Omental fat pad (tissue), 3 donors: ENCODE measurements at regions not wholly inside any gene's neighbourhood (a gene's known extent, or its start where the extent isn't known, plus 50 kb on each side); places are given as distances from the start of the nearest gene placed in this dataset.
"Not testable (repeated sequence)": the region's sequence is repeated elsewhere in the genome, so short reads cannot be mapped to it uniquely, and the experiment has no call there.

ENCODE experiments used
- ATAC-seq: fragments of 150-250 bp; one replicate; pipeline ENCODE4 v1.9.1; 2016; ENCODE audit warnings: mild to moderate bottlenecking, moderate library complexity; ENCODE audit not compliant: low FRiP score
- DNase-seq: peaks from one replicate; pipeline ENCODE4 v3.0.0-alpha.2; 2019; ENCODE audit warnings: low spot score
- CTCF ChIP-seq, 3 donors: fragments of 450-650 bp; IDR thresholded peaks; one replicate each; pipeline ENCODE4 v1.5.1; 2016 to 2017; ENCODE audit warnings: antibody characterized with exemption in 3 of 3, mild to moderate bottlenecking in 3 of 3, moderate library complexity in 2 of 3

- TF ChIP-seq CTCF (IDR thresholded peaks at IDR 0.05): no peak
- ATAC-seq: no peak
- no peak for DNase-seq
Measured at GRCh38 chr21:43286196-43286595, 117.4 kb downstream of the CRYAA start.

GRCh38 chr21:43284700-43285099 is 115.9 kb downstream of the CRYAA start:
- DNase-seq (no peak), ATAC-seq (no peak)
- TF ChIP-seq CTCF (IDR thresholded peaks at IDR 0.05): no peak

- no peak for TF ChIP-seq CTCF (IDR thresholded peaks at IDR 0.05)
- ATAC-seq (no peak), DNase-seq (no peak)
Measured at GRCh38 chr21:43284238-43284637, 115.4 kb downstream of the CRYAA start.

- not testable (repeated sequence) for DNase-seq, ATAC-seq
Measured at GRCh38 chr21:43283925-43284221, 115.1 kb downstream of the CRYAA start.

GRCh38 chr21:43283136-43283924 is 114.5 kb downstream of the CRYAA start:
- ATAC-seq: no peak
- TF ChIP-seq CTCF (IDR thresholded peaks at IDR 0.05): no peak
- no peak for DNase-seq

DNA sequence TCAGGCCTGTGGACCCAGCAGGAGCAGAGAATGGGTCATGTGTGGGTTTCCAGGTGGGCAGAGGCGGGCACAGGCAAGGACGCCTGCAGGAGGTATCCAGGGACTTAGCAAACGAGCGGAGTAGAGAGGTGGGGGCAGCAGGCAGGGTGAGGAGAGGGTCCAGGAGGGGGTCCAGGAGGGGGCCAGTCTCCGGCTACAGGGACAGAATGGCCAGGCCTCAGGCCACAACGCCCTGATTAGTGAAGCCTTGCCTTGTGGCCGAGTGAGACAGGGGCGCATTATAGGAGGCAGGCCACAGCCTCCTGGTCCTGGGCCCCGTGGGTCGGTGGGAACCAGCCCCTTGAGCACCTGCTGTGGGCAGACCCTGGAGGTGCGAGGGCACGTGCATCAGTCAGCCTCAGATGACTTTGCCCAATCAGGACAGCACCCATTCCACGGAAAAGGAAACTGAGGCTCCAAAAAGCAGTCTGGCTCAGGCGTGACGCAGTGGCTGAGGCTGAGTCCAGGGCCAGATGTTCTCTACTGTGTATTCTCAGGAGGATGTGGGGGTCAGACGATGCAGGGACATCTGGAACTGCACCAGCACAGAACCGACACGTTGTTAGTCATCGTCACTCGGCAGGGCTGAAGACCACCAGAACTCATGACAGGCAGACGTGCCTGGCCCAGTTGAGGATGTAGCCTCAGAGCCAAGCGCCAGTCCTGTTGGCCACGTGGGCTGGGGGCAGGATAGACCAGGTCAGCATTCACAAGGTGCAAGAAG is 113.7 kb downstream of the CRYAA start:
- no peak for TF ChIP-seq CTCF (IDR thresholded peaks at IDR 0.05)
- no peak for DNase-seq

GRCh38 chr21:43281661-43282357 is 113.0 kb downstream of the CRYAA start:
- TF ChIP-seq CTCF (IDR thresholded peaks at IDR 0.05): no peak
- DNase-seq (no peak), ATAC-seq (no peak)

More for the DNA sequence above, 113.7 kb downstream of the CRYAA start:
- ATAC-seq: no peak
